ENCODE measurements at regions not wholly inside any gene's neighbourhood (a gene's known extent, or its start where the extent isn't known, plus 50 kb on each side); places are given as distances from the start of the nearest gene placed in this dataset.

GRCh38 chr3:80307844-80308243 lies 540.0 kb upstream of the ROBO1 start:
- Histone ChIP-seq H3K27ac (peak overlapping the region; percentile 69), H3K36me3 (no peaks in the 10 kb centered on the region)
- no peak for DNase-seq

DNA sequence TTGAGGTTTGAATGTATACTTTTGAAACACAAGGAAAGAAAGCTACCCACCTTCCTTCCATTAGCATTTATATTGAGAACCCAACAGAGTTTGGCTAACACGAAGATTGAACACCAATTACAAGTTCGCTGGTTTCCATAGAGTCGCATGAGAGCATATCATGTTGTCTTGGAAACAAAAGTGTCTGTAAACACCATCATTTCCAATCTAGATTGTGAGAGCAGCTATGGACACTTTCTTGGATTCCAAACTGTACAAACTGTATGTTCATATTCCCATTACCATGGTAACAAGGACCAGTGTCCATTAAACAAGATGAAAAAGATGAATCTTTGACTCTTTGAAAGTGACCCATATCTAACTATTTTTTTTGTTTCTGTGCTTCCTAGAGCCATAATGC lies 529.9 kb upstream of the ROBO1 start:
- Histone ChIP-seq H3K27me3 (ENCODE audit: insufficient read depth, low read depth, severe bottlenecking) (no peaks in the 10 kb centered on the region), H3K9me3 (ENCODE audit: severe bottlenecking) (no peaks in the 10 kb centered on the region), H3K4me3 (ENCODE audit: low read depth, low read length) (no peak overlapping the region), H3K36me3 (no peaks in the 10 kb centered on the region), H3K27ac (no peak overlapping the region)
- TF ChIP-seq, protein P1, sequence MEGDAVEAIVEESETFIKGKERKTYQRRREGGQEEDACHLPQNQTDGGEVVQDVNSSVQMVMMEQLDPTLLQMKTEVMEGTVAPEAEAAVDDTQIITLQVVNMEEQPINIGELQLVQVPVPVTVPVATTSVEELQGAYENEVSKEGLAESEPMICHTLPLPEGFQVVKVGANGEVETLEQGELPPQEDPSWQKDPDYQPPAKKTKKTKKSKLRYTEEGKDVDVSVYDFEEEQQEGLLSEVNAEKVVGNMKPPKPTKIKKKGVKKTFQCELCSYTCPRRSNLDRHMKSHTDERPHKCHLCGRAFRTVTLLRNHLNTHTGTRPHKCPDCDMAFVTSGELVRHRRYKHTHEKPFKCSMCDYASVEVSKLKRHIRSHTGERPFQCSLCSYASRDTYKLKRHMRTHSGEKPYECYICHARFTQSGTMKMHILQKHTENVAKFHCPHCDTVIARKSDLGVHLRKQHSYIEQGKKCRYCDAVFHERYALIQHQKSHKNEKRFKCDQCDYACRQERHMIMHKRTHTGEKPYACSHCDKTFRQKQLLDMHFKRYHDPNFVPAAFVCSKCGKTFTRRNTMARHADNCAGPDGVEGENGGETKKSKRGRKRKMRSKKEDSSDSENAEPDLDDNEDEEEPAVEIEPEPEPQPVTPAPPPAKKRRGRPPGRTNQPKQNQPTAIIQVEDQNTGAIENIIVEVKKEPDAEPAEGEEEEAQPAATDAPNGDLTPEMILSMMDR (IDR thresholded peaks at IDR 0.05; ENCODE audit: low read depth, low read length) = no peak
- DNase-seq = no peak

More at GRCh38 chr3:80307844-80308243, 540.0 kb upstream of the ROBO1 start:
- Histone ChIP-seq H3K4me3 (ENCODE audit: low read depth, low read length) (no peak overlapping the region), H3K27me3 (ENCODE audit: insufficient read depth, low read depth, severe bottlenecking) (no peaks in the 10 kb centered on the region), H3K9me3 (ENCODE audit: severe bottlenecking) (no peaks in the 10 kb centered on the region)
- TF ChIP-seq, protein P1 (IDR thresholded peaks at IDR 0.05; ENCODE audit: low read depth, low read length) = 0 out of 2 replicates have a peak, but pooled peaks have one; percentile 11

DNA sequence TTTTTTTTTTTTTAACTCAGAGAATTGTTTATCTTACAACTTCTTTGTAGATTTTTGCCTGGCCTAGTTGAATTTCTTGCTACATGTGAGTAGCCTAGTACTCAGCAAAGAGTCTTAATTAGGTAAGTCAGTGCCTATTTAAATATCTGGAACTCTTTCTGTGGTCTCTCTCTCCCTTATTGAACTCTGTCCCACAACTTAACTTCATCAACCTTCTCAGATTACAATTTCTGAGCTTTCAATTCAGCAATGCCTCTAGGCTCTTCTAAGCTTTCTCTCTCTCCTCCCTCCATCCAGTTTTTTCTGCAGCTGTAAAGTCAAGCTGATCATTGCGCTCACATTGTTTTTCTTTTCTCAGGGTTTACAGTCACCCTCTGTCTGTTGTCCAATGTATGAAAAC lies 517.6 kb upstream of the ROBO1 start:
- TF ChIP-seq, protein P1 (IDR thresholded peaks at IDR 0.05; ENCODE audit: low read depth, low read length) = no peak
- H3K36me3 ChIP-seq = no peaks in the 10 kb centered on the region
- no peaks in the 10 kb centered on the region for H3K27me3 ChIP-seq (ENCODE audit: insufficient read depth, low read depth, severe bottlenecking)
- no peaks in the 10 kb centered on the region for H3K9me3 ChIP-seq (ENCODE audit: severe bottlenecking)
- H3K27ac ChIP-seq = no peak overlapping the region
- no peak overlapping the region for H3K4me3 ChIP-seq (ENCODE audit: low read depth, low read length)
- no peak for DNase-seq

DNA sequence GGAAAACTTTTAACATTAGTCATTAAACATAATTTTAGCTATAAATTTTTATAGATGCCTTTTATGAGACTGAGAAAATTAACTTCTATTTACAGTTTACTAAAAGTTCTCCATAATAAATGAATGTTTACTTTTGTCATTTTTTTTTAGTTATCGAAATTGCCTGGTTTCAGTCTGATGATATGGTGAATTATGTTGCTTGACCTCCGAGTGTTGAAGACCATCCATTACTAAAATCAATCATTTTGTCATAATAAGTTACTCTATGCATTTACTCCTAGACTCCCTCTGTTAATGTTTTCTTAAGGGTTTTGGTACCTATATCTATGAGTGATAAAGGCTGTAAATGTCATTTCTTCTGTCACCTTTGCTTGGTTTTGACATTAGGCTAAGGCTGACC lies 516.0 kb upstream of the ROBO1 start:
- no peaks in the 10 kb centered on the region for H3K27me3 ChIP-seq (ENCODE audit: insufficient read depth, low read depth, severe bottlenecking)
- DNase-seq = no peak
- no peak overlapping the region for H3K27ac ChIP-seq
- TF ChIP-seq, protein P1 (IDR thresholded peaks at IDR 0.05; ENCODE audit: low read depth, low read length) = no peak
- no peaks in the 10 kb centered on the region for H3K36me3 ChIP-seq
- H3K4me3 ChIP-seq (ENCODE audit: low read depth, low read length) = no peak overlapping the region
- H3K9me3 ChIP-seq (ENCODE audit: severe bottlenecking) = no peaks in the 10 kb centered on the region

DNA sequence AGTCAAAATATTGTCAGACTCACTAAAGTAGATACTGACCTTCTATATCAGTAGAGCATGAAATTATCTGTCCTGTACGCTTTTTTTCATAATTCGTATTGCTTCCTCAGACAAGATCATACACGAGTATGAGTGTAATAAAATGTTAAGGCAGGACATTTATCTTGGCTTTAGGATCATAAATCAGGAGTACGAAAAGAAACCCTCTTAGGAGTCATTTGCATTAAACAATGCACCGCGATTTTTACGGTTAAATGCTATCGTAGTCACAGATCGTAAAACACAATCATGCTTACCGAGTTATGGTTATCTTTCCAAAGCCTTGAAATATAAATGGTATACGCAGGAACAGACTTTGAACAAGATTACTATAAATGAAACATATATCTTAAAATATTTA lies 510.3 kb upstream of the ROBO1 start:
- H3K27ac ChIP-seq = no peak overlapping the region
- H3K27me3 ChIP-seq (ENCODE audit: insufficient read depth, low read depth, severe bottlenecking) = no peaks in the 10 kb centered on the region
- no peak overlapping the region for H3K4me3 ChIP-seq (ENCODE audit: low read depth, low read length)
- no peaks in the 10 kb centered on the region for H3K36me3 ChIP-seq
- DNase-seq = no peak
- TF ChIP-seq, protein P1 (IDR thresholded peaks at IDR 0.05; ENCODE audit: low read depth, low read length) = no peak
- H3K9me3 ChIP-seq (ENCODE audit: severe bottlenecking) = no peaks in the 10 kb centered on the region

DNA sequence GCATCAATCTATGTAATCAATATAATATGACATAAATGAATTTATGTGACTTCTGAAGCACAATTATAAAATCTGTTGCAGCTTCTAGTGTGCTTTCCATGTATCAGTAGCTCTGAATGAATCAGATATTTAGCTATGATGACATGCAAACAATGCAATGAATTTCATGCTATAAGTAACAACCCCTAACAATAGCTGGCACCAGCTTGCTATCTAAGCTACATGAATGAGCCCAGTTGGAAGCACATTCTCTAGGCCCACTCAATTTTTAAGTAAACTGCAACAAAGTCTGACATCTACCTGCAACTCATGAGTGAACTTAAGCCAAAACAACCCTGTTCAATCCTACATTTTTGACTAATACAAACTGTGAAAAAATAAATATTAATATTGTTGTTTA lies 507.3 kb upstream of the ROBO1 start:
- no peak for DNase-seq
- Histone ChIP-seq H3K9me3 (ENCODE audit: severe bottlenecking) (no peaks in the 10 kb centered on the region), H3K27ac (no peak overlapping the region), H3K36me3 (no peaks in the 10 kb centered on the region), H3K4me3 (ENCODE audit: low read depth, low read length) (no peak overlapping the region), H3K27me3 (ENCODE audit: insufficient read depth, low read depth, severe bottlenecking) (no peaks in the 10 kb centered on the region)
- TF ChIP-seq, protein P1 (IDR thresholded peaks at IDR 0.05; ENCODE audit: low read depth, low read length) = no peak
